ENCODE measurements at regions not wholly inside any gene's neighbourhood (a gene's known extent, or its start where the extent isn't known, plus 50 kb on each side); places are given as distances from the start of the nearest gene placed in this dataset.

- ATAC-seq (ENCODE audit: low FRiP score in 2 of 2) (no peak), DNase-seq (no peak)
- Histone ChIP-seq H3K4me3 (no peak overlapping the region), H3K9me3 (no peaks in the 10 kb centered on the region), H3K27me3 (no peaks in the 10 kb centered on the region), H3K36me3 (no peaks in the 10 kb centered on the region), H3K4me1 (no peaks in the 10 kb centered on the region), H3K27ac (no peak overlapping the region)
- TF ChIP-seq CTCF (IDR thresholded peaks at IDR 0.05) (no peak), EP300 (IDR thresholded peaks at IDR 0.05) (no peak), POLR2AphosphoS5 (IDR thresholded peaks at IDR 0.05) (no peak), POLR2A (IDR thresholded peaks at IDR 0.05) (no peak)
These were observed 163.0 kb upstream of the HNMT start for GRCh38 chr2:137801228-137801627.

GRCh38 chr2:137802038-137802437 is 162.2 kb upstream of the HNMT start:
- no peak overlapping the region for H3K27ac ChIP-seq
- ATAC-seq (ENCODE audit: low FRiP score in 2 of 2) (no peak), DNase-seq (no peak)
- WGBS, 2 donors, result 81 to 100% methylated on average over 1 of the region's 1 CpG
- no peaks in the 10 kb centered on the region for H3K36me3 ChIP-seq
- no peaks in the 10 kb centered on the region for H3K4me1 ChIP-seq
- no peaks in the 10 kb centered on the region for H3K27me3 ChIP-seq
- H3K4me3 ChIP-seq, result no peak overlapping the region
- TF ChIP-seq EP300 (IDR thresholded peaks at IDR 0.05), result no peak
- TF ChIP-seq POLR2AphosphoS5 (IDR thresholded peaks at IDR 0.05), result no peak
- no peaks in the 10 kb centered on the region for H3K9me3 ChIP-seq

GRCh38 chr2:137806068-137806805 is 158.0 kb upstream of the HNMT start:
- Histone ChIP-seq H3K4me1 (no peaks in the 10 kb centered on the region), H3K27me3 (no peaks in the 10 kb centered on the region), H3K4me3 (no peak overlapping the region), H3K36me3 (no peaks in the 10 kb centered on the region), H3K27ac (no peak overlapping the region), H3K9me3 (no peaks in the 10 kb centered on the region)
- DNase-seq, result no peak
- TF ChIP-seq POLR2AphosphoS5 (IDR thresholded peaks at IDR 0.05) (no peak), CTCF (IDR thresholded peaks at IDR 0.05) (no peak), POLR2A (IDR thresholded peaks at IDR 0.05) (no peak), EP300 (IDR thresholded peaks at IDR 0.05) (no peak)
- ATAC-seq (ENCODE audit: low FRiP score in 2 of 2), result no peak
- 34 to 35% methylated on average over 1 of the region's 1 CpG for whole genome bisulfite sequencing, 2 donors

- 90 to 92% methylated on average over 1 of the region's 1 CpG for WGBS, 2 donors
- no peak overlapping the region for H3K27ac ChIP-seq
- no peak overlapping the region for H3K4me3 ChIP-seq
- H3K27me3 ChIP-seq, result no peaks in the 10 kb centered on the region
- no peaks in the 10 kb centered on the region for H3K9me3 ChIP-seq
- no peaks in the 10 kb centered on the region for H3K36me3 ChIP-seq
- DNase-seq (no peak), ATAC-seq (ENCODE audit: low FRiP score in 2 of 2) (no peak)
- TF ChIP-seq CTCF (IDR thresholded peaks at IDR 0.05) (no peak), EP300 (IDR thresholded peaks at IDR 0.05) (no peak), POLR2AphosphoS5 (IDR thresholded peaks at IDR 0.05) (no peak), POLR2A (IDR thresholded peaks at IDR 0.05) (no peak)
- no peaks in the 10 kb centered on the region for H3K4me1 ChIP-seq
These were observed 155.0 kb upstream of the HNMT start for GRCh38 chr2:137809252-137809651.

- H3K4me3 ChIP-seq, result no peak overlapping the region
- WGBS, 2 donors, result 75 to 84% methylated on average over 1 of the region's 1 CpG
- H3K9me3 ChIP-seq, result no peaks in the 10 kb centered on the region
- no peaks in the 10 kb centered on the region for H3K27me3 ChIP-seq
- no peak overlapping the region for H3K27ac ChIP-seq
- no peak for TF ChIP-seq CTCF (IDR thresholded peaks at IDR 0.05)
- no peak for TF ChIP-seq EP300 (IDR thresholded peaks at IDR 0.05)
- no peak for TF ChIP-seq POLR2AphosphoS5 (IDR thresholded peaks at IDR 0.05)
- TF ChIP-seq POLR2A (IDR thresholded peaks at IDR 0.05), result no peak
- H3K4me1 ChIP-seq, result no peaks in the 10 kb centered on the region
- ATAC-seq (ENCODE audit: low FRiP score in 2 of 2), result no peak
- DNase-seq, result no peak
- H3K36me3 ChIP-seq, result no peaks in the 10 kb centered on the region
These were observed 154.4 kb upstream of the HNMT start for GRCh38 chr2:137809837-137810236.
